ENCODE measurements at regions not wholly inside any gene's neighbourhood (a gene's known extent, or its start where the extent isn't known, plus 50 kb on each side); places are given as distances from the start of the nearest gene placed in this dataset.

DNA sequence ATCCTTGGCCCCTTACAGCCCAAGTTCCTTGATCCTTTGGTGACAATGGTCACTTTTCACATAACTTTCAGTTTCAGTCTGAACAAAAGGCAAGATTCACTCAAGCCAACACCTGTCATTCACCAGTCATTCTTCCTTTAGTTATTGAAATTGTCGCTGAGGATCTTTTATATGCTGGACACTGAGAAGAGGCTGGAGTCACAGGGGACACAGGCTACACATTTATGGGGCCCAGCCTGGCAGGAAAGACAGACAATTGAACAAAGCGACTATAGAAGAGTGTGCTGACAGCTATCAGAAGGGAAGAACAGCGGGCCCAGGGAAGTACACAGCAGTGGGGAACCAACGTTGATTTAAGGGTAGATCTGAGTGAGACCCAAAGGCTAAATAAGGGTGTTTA lies 69.8 kb upstream of the PROK2 start:
- TF ChIP-seq CTCF (IDR thresholded peaks at IDR 0.05) (no peak), POLR2AphosphoS5 (IDR thresholded peaks at IDR 0.05; ENCODE audit: low read depth, low read length) (no peak)
